GM12875 (cell line): ENCODE measurements at regions not wholly inside any gene's neighbourhood (a gene's known extent, or its start where the extent isn't known, plus 50 kb on each side); places are given as distances from the start of the nearest gene placed in this dataset.

Source experiments
- H3K4me3 ChIP-seq: one replicate; pipeline ENCODE4 v1.5.1; 2011; ENCODE audit warnings: low read depth, low read length, control low read depth
- CTCF ChIP-seq: IDR thresholded peaks from 2 replicates; pipeline ENCODE4 v1.5.1; 2011; ENCODE audit warnings: low read depth, mild to moderate bottlenecking, control low read depth, inconsistent platforms, low read length, moderate library complexity, borderline replicate concordance; ENCODE audit not compliant: insufficient read depth

GRCh38 chr20:6892724-6893123 lies 125.2 kb downstream of the BMP2 start:
- H3K4me3 ChIP-seq = no peak overlapping the region
- TF ChIP-seq CTCF = no peak

- H3K4me3 ChIP-seq = no peak overlapping the region
- TF ChIP-seq CTCF = no peak
Observed at GRCh38 chr20:6898928-6899327, 131.4 kb downstream of the BMP2 start.

DNA sequence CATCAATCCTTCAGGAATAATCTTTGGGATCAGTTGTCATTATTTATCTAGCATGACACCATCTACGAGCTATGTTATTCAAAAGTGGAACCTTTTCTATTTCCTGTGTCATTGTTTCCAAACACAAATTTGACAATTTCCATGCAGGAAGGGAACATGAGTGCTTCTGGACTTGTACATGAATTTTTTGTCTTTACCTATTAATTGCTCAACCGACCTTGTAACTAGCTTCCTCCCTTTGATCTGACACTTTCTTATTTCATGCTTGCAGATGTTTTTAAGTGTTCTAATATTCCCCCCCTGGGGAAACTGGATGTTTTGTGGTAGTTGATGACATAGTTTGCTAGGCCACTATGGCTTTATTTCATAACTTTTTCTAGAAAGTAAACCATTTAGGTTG lies 139.4 kb downstream of the BMP2 start:
- no peak overlapping the region for H3K4me3 ChIP-seq
- TF ChIP-seq CTCF = no peak

DNA sequence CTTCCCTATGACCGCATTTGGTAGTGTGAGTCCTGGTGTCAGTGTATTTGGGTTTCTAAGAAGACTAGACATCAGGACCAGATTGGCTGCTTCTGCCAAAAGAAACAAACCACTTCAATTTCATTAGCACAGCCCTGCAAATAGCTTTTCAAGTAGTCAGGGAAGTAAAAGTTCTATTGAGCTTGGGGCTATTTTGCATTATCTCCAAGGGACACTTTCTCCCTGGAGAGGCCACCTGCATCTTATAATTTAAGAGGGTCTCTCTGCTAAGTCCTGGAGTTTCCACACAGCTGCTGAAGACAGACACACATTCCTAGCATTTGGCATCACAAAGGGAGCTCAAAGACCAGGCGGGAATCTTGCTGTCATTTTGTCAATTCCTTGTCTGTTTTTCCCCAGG lies 141.2 kb downstream of the BMP2 start:
- TF ChIP-seq CTCF = no peak
- no peak overlapping the region for H3K4me3 ChIP-seq

DNA sequence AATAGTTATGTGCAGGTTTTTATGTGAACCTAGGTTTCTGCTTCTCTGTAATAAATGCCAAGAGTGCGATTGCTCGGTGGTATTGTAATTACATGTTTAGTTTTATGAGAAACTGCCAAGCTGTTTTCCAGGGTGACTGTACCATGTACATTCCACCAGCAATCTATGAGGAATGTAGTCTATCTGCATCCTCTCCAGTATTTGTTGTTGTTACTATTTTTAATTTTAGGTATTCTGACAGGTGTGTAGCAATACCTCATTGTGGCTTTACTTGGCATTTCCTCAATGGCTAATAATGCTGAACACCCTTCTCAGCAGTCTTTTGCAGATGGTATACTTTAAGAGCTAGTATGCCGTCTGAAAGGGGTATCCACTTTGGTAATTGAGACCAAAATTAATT lies 142.1 kb downstream of the BMP2 start:
- TF ChIP-seq CTCF = no peak
- no peak overlapping the region for H3K4me3 ChIP-seq

DNA sequence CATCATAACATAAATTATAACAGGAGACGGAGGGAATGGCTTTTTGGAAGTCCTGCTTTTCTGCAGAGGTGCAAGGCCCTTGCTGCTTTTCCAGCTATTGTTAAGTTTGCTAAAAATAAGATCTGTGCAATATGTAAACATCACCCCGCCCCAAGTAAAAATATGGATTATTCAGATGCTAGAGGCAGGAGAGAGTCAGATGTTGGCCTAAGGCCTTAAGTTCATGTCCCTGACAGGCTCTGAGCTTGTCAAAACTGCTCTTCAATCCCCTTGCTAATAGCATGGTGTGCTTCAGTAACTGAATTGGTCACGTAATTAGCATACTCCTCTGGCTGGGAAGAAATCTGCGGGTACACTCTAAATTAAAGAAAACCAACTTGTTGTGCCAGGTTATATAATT lies 147.5 kb downstream of the BMP2 start:
- TF ChIP-seq CTCF = no peak
- no peak overlapping the region for H3K4me3 ChIP-seq

- H3K4me3 ChIP-seq = no peak overlapping the region
- TF ChIP-seq CTCF = no peak
Observed at GRCh38 chr20:6916938-6917337, 149.5 kb downstream of the BMP2 start.
